CD1c-positive myeloid dendritic cell (primary cell): ENCODE measurements at regions not wholly inside any gene's neighbourhood (a gene's known extent, or its start where the extent isn't known, plus 50 kb on each side); places are given as distances from the start of the nearest gene placed in this dataset.
"Not testable (repeated sequence)": the region's sequence is repeated elsewhere in the genome, so short reads cannot be mapped to it uniquely, and the experiment has no call there.

ENCODE experiments used
- DNase-seq: peaks from one replicate; pipeline ENCODE4 v3.0.0-alpha.2; 2016; ENCODE audit errors: extremely low spot score

DNA sequence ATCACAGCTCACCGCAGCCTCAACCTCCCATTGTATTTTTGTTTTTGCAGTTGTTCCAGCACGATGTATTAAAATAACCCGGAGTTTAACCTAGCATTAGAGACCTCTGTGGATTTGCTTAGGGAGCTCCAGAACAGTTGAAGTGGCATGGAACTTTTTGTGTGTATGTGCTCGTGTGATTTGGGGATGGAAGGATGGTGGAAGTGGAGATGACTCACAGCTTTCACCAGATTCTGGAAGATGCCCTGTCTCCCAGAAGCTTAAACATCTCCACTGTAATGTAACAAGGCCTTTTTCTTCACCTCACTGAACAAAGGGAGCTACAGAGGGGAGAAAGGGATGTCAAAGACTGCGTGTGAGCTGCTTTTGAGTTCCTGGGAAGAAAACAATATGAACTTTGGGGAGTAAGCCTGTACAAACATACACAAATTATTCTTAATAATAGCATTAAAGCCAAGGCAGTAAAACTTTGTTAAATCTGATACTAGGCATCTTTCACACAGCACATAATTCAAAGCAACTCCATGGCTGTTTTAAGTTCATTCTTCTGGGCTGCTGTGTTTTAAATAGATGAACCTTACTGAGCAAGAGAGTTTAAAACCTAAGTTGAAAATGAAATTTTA, 226.4 kb downstream of the ADAMTS15 start:
- no peak for DNase-seq

DNA sequence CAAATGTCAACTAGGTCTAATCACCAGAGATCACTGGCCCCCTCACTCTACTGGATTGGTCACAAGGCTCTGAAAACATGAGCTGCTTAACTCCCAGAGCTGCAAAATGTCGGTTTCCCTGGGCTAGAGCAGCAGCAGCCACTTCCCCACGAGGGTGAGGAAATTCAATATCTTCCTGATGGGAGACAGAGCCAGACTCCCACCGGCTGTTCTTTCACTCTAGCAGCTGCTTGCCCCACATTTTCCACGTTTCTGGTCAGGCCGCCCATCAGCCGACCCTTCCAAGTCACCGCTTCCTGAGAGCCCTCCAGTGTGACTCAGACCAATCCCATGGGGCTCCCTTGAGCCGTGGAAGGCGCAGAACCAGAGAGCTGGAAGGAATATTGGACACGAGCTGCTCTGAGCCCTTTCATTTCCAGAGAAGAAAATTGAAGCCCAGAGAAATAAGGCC, 227.0 kb downstream of the ADAMTS15 start:
- no peak for DNase-seq

DNA sequence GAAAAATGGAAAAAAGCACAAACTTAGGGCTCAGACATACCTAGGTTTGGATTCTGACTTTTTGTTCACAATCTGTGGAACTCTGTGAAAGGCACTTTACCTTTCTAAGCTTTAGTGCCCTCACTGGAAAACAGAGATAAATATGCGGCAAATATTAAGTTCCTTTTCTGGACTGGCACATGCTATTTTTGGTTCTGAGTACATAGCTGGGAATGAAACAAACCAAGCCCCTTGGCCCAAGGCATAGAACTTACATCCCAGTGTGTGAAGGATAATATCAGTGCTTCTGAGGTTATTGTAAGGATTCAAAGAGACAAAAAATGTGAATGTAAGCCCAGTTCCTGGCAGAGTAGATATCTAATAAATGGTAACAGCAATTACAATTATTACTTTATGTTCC, 227.5 kb downstream of the ADAMTS15 start:
- DNase-seq, result no peak

DNA sequence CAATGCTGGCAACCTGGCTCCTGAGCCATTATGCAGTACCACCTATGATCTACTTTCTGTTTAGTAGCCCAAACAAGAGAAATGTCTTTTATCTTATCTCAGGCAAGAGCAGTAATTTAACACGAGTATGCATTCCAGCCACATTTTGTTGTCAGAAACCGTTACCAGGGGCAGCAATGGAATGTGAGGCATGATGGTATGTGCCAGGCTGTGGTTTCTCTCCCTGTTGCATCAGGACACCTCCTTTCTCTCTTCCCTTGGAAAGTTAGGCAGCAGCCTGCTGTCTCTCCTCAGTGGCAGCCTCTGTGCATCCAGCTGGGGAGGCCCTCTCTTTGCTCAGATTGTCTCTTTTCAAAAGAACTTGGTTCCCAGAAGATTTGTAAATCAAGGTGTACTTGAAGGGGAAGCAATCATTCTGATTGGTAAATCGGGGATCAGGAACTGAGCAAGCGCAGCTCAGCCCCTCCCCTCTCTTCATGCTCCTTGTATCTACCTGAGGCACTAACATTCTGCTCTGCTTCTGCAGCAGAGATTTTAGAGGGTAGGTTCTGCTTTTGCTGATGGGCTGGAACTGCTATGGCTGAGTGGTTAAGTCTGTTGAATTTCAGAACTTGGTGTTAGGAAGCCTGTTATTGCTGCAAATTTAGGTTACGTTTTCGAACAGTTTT, 229.2 kb downstream of the ADAMTS15 start:
- no peak for DNase-seq

DNA sequence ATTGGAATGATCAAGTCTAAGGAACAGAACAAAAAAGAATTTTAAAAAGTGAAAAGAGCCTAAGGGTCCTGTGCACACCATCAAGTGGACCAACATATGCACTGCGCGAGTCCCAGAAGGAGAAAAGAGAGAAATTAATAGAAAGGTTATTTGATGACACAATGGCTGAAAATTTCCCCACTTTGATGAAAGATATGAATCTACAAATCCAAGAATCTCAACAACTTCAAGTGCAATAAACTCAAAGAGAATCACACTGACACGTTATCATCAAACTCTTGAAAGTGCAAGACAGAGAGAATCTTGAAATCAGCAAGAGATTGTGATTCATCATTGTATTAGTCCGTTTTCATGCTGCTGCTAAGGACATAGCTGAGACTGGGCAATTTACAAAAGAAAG, 230.8 kb downstream of the ADAMTS15 start:
- DNase-seq, result no peak

DNA sequence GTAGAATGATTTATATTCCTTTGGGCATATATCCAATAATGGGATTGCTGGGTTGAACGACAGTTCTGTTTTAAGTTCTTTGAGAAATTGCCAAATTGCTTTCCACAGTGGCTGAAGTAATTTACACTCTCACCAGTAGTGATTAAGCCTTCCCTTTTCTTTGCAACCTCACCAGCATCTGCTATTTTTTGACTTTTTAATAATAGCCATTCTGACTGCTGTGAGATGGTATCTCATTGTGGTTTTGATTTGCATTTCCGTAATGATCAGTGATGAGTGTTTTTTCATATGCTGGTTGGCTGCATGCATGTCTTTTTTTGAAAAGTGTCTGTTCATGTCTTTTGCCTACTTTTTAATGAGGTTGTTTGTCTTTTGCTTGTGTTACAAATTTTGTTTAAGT, 233.8 kb downstream of the SNX19 start:
- DNase-seq, result not testable (repeated sequence)

DNA sequence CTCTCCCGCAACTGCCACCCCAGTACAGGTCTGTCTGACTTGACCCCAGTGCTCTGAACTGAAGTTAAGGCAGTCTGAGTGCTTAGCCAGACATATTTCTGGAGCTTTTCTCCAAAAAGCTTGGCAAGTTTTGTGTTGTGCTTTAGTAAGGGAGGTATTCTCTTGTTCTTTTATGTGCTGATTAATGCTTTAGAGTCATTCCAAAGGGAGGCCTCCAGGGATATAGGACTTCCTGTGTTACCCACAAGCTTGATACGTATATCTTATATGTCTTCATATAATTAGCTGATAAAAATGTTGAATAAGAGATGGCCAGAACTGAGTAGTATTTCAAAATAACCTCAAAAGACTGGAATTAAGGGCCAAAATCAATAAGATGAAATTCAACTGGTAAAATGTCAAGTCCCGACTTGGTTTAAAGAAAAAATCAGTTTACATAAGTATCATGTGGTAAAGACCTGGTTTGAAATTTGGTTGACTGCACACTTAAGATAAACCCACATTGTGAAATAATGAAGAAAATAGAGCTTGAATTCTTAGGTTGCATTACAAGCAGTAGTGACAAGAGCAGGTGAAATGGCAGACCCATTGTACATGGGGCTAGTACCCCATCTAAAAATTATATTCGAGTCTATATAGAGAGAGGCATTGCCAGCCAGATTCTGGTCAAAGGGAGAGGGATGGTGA, 226.9 kb downstream of the SNX19 start:
- DNase-seq, result no peak

DNA sequence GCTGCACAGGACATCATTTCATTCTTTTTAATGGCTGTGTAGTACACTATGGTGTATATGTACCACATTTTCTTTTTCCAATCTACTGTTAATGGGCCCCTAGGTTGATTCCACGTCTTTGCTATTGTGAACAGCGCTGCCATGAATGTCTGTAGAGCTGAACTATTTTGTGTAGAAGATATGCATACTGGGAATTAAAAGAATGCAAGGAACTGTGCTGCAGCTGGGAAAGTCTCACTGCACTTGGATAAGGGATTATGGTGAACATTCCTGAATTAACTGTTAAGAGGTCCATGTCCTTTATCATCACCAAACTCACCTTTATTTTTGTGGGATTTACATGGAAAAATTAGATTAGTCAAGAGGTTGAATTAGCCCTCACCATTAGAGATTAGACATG, 224.7 kb downstream of the SNX19 start:
- no peak for DNase-seq

DNA sequence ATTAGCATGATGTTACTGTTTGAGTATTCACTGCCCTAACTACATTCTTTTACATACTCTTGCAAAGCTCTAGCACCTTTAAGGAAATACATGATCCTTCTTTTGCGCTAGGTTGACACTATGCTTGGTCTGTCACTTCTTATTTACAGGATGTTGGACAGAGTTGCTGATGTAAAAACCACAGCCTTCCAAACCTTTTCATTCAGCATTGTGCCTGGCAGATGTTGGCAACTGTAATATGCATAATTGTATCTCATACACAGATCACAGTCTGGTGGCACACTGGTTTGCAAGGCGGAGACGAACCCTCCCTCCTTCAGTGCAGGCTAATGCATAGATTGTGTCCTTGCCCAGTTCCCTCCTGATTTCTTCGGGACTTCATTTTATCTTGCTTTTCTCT, 224.1 kb downstream of the SNX19 start:
- DNase-seq, result no peak

DNA sequence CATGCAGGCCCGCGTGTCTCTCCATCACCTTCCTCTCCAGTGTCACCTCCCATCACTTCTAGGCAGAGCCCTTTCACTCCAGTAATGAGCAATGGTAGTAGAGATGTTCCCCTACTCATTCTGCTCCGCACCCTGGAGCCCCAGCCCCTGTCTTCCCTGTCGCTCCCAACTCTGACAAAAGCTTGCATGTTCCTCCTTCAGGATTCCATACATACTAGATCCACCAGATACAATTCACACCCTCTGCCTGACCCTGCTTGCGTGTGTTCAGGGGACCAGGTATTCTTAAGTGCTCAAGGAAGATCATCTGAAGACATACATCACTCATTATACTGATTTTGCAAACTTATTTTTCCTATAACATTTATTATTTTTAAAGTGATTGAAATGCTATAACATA, 222.7 kb downstream of the SNX19 start:
- no peak for DNase-seq

DNA sequence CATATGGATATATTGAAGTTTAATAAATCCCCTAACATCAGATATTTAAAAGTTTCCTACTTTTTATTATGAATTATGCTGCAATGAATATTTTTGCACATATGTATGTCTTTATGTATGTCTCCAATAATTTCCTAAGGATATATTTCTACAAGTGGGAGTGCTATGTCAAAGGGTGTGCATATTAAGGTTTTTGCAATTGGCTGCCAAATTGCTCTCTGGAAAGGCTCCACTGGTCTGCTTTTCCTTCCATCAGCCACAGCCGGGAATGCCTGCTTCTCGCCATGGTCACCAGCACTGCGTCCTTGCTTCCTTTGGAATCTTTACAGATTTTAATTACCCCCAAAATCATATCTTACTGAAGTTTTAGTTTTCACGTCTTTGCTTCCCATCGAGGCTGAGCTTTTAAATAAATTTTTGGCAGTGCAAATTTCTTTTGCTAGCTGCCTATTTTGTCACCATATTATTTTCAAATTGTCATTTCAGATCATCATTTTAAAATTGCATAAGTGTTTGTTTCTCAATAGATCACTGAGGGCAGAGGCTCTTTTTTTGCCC, 221.7 kb downstream of the SNX19 start:
- DNase-seq, result no peak

DNA sequence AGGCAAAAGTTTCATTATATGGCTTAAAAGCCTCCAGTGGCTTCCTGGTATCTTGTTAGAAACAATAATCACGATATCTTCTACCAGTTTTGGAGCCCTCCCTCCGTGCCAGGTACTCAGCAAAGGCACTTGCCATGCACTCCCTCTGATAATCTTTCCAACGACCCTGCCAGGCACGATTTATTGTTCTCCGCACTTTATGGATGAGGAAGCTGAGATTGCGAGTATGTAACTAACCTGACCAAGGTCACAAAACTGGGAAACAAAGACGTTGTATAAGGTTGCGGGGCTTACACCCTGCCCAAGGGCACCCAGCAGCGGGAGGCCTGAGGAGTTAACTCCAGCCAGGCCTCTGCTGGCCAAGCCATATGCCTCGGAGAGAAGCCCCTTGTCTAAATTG, 218.1 kb downstream of the SNX19 start:
- no peak for DNase-seq

DNA sequence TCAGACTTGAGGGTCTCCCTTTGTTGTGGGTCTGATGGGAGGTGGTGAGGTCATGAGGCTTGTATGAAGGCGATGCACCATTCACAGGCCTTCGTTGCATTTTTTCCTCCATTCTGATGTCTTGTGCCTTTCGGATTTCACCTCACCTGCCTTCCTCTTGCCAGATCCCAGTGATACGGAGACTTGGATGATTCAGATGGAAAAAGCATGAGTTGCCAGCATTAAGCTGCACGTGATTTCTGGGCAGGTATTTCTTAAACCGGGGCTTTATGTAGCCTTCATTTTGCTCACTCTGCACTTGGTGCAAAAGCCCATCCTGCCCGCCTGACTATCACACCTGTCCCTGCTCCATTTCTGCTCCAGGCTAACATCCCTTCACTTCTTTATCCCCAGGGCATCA, 216.7 kb downstream of the SNX19 start:
- DNase-seq, result no peak

DNA sequence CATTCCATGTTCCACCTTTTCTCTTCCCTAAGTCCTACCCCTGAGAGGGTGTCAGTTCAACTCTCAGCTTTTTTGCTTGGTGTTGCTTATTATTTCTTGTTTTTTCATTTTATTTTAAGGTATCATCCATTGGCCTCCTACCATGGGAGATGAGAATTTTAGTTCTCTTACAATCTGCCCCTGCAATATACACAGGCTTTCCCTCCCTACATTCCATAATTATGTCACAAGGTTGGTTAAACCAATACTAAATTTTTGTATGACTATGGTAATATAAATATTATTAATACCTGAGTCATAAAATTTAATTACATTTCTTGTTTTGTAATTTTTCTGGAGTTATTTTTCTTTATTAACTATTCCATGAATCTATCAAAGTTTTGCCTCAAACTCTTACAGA, 216.2 kb downstream of the SNX19 start:
- no peak for DNase-seq

DNA sequence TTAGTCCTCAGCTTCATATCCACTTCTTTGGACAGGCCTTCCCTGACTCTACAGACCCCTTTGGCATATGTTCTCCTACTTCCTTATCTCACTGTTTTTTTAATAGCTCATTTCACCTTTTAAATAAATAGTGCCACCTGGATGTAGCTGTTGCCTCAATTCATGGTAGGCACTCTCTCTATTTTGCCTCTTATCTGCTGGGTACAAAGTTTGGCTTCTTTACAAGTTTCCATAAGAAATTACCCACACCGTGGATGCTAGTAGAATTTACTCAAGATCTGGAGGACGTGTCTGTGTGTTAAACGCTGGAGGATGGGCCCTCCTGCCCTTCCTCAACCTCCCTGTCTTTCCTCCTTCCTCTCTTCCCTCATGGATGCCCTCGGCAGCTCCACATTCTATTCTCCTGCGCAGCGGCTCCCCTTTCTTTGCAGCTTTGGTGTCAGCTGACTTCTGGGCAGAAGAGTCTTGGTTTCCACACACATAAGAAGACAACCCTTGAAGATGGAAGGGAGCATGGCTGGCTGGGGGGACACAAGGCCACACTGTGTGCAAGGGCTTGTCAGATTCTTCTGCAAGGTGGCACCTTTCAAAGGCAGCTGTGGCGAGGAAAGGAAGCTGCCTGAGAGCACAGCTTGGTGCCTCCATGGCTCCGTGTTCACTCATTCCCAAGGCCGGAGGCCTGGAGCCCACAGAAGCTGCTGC, 212.6 kb downstream of the SNX19 start:
- DNase-seq, result no peak

DNA sequence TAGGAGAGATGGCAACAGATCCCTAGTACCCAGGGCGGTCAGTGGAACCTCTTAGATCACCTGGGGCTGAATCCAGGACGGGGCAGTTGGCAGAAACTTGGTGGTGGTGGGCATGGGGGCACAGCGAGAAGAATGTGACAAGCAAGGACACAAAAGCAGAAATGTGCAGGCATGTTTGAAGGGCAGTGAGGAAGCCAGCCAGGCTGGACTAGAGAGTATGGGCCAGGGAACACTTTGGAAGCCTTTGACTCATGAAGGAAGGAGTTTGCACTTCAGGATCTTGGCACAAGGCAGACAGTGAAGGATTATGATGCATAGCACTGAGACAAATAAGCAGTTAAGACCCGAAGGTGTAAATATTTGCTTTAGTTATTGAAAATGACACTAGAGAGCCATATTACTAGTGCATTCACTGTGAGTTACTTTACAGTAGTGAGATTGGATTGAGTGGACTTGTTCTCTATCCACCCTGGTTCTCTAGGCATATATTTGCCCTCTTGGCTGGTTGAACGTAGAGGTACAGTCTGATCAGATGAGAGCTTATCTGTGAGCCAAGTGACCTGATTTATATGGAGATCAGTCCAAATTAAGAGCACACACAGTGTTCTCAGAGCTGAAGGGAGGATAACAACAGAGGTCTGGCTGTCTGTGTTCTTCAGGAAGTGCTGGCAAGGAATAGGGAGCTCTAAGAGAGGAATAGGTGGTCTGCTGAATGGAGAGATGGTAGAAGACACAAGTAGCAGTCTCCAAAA, 210.4 kb downstream of the SNX19 start:
- DNase-seq, result no peak

DNA sequence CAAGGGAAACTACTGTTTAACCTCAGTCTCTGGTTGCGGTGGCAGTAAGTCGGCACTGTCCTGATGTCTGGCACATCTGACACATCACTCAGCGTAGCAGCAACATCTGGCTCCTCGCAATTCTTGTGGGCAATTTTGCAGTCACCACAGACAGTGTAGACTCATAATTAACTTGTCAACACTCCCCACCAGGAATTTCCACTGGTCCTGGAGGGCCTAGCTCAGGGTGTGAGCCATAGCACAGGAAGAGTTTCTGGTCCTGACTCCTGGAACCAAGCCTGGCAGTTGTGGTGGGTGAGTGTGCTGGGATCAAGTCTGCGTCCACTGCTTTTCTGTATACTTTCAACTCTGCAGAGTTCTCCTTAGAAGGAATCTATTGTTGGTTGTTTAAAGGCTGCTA, 209.7 kb downstream of the SNX19 start:
- DNase-seq, result no peak

DNA sequence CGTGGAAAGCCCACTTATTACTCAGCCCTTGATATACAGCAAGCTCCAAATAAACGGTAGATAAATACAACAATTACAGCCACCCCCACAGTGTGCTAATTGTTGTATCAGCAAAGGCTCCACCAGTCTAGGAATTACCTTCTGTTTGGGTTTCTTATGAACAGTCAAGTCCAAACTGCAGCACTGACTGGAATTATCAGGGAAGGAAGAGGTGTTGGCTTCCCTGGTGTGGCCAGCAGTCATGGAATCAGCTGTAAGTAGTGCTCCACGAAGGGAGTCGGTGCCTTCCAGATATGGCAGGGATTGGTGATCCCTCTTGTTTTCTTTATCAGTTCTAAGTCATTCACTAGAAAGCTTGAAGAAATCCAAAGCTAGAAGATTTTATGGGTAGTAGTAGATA, 209.1 kb downstream of the SNX19 start:
- DNase-seq, result no peak

DNA sequence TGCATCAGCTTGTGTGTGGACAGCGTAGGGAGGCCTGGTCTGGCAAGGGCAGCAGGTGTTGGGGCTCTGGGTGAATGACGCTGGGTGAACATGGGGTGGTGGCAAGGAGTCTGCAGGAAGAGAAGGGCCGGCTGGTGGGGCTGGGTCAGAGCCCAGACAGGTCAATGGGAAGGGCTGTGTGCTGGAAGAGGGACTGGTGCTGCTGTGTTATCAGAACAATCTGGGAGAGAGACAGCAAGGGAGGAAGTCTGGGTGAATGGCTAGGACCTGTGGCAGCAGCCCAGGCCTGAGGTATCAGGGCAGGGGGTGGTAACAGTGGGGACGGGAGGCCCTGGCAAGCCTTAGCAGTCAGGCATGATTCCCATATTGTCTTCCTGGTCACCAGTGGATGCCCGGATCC, 206.7 kb downstream of the SNX19 start:
- DNase-seq, result no peak

DNA sequence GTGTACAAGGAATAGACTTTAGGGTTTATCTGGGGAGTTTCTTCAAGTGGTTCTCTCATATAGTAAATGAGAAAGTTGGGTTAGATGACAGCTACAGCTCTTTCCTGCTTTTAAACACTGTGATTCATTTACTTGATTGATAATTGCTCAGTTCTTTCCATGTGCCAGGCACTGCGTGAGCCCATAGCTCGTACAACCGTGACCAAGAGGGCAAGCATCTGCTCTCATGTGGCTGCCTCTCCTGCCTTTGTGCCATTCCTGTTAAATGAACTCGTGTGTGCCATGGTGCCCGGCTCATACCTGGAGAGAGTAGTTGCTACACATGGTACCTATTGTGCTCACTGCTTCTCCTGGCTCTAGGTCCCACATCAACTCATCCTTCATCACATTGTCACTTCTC, 206.3 kb downstream of the SNX19 start:
- no peak for DNase-seq

DNA sequence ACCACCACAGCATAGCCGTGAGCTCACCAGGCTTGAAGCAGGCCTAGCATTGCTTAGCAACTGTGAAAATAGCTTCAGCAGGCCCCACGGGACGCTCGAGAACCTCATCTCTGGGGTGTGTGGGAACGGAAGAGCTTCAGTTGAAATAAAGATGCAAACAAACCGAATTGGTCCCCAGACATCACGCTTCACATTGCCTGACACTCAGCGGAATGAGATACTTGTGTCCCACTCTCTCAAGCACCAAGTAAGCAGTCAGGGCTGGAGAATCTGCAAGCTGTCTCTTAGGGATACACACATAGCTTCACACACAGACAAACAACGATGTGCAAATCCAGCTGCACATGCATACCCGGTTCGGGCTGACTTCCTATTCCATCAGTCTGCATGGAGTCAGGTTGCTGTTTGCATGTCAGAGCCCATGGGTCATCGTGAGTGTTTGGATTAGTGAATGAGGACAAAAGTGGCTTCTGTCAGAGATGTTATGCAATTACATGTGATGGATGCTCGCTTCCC, 205.7 kb downstream of the SNX19 start:
- no peak for DNase-seq
